ENCODE measurements at regions not wholly inside any gene's neighbourhood (a gene's known extent, or its start where the extent isn't known, plus 50 kb on each side); places are given as distances from the start of the nearest gene placed in this dataset.
"Not testable (repeated sequence)": the region's sequence is repeated elsewhere in the genome, so short reads cannot be mapped to it uniquely, and the experiment has no call there.

DNA sequence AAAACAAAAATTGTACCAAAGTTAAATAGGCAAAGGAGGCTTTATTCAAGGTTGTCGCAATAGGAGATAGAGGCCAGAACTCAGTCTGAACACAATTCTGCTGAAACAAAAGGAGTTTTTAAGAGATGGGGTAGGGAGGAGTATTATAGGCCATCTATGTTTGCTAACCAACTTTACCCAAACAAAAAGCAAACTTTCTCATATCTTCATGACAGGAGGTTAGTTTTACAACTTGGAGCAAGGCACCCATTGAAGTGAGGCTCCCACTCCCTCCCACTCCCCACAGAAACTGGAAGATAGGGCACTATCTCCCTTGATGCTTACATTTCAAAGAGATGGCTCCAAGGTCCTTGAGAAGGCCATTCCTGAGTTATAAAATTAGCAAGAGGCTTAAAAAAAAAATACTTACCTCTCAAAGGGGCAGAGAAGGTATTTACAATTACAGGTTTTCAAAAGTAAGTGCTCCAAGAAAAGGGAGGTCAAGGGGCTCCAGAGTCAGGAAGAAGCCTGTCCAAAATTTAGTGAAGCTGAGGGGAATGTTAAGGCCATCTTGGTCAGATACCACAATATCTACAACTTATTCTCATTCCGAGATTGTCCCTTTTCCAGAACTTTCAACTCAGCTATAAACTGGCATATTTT lies 84.4 kb upstream of the DHRS4 start:
- Histone ChIP-seq H3K36me3 (no peaks in the 10 kb centered on the region), H3K4me1 (no peaks in the 10 kb centered on the region), H3K9me3 (peaks cover 14% of the 10 kb centered on the region), H3K4me3 (no peak overlapping the region), H3K9ac (no peak overlapping the region), H3K4me2 (no peak overlapping the region), H3K27ac (no peak overlapping the region), H3K27me3 (no peaks in the 10 kb centered on the region), H4K20me1 (no peaks in the 10 kb centered on the region)
- no peak for TF ChIP-seq Cebpa-rat (IDR thresholded peaks at IDR 0.05)

DNA sequence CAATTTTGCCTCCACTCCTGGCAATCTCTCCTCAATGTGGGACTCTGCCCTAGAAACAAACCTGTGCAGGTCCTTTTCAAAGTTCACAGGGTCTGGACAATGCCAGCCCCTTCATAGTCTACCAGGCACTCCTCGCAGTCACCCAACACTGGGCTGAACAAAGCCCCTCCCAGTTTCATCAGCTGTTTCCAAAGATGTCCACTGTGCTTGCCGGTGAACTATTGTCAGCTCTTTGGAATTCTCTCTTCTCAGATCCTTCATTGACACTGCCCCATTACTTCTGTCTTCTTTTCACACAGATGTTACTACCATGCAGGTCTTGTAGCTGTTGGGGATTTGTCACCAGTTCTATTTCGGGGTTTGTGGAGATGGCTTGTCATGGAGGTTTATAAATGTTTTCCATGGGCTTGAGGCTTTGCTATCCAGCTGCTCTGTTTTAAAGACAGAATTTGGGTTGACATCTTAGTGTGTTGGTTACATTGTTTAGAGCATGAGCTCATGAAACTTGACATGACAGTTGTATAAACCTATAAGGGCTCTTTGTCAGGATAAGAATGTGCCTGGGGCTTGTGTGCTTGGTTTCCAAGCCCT lies 77.3 kb upstream of the DHRS4 start:
- Histone ChIP-seq H3K4me1 (no peaks in the 10 kb centered on the region), H3K4me2 (no peak overlapping the region), H3K4me3 (no peak overlapping the region), H3K9ac (no peak overlapping the region), H3K36me3 (no peaks in the 10 kb centered on the region), H4K20me1 (no peaks in the 10 kb centered on the region), H3K27me3 (no peaks in the 10 kb centered on the region), H3K27ac (no peak overlapping the region), H3K9me3 (peaks cover 14% of the 10 kb centered on the region)
- TF ChIP-seq Cebpa-rat (IDR thresholded peaks at IDR 0.05) = no peak

GRCh38 chr14:23877111-23877510 lies 76.5 kb upstream of the DHRS4 start:
- H3K4me2 ChIP-seq = no peak overlapping the region
- H3K4me3 ChIP-seq = no peak overlapping the region
- peaks cover 14% of the 10 kb centered on the region for H3K9me3 ChIP-seq
- H4K20me1 ChIP-seq = no peaks in the 10 kb centered on the region
- no peaks in the 10 kb centered on the region for H3K36me3 ChIP-seq
- no peak overlapping the region for H3K9ac ChIP-seq
- no peaks in the 10 kb centered on the region for H3K27me3 ChIP-seq
- no peak for TF ChIP-seq Cebpa-rat (IDR thresholded peaks at IDR 0.05)
- no peak overlapping the region for H3K27ac ChIP-seq
- no peaks in the 10 kb centered on the region for H3K4me1 ChIP-seq

- H3K27me3 ChIP-seq = no peaks in the 10 kb centered on the region
- TF ChIP-seq Cebpa-rat (IDR thresholded peaks at IDR 0.05) = no peak
- peaks cover 14% of the 10 kb centered on the region for H3K9me3 ChIP-seq
- H3K4me3 ChIP-seq = no peak overlapping the region
- H3K4me1 ChIP-seq = no peaks in the 10 kb centered on the region
- H3K9ac ChIP-seq = no peak overlapping the region
- H3K36me3 ChIP-seq = no peaks in the 10 kb centered on the region
- no peak overlapping the region for H3K27ac ChIP-seq
- H3K4me2 ChIP-seq = no peak overlapping the region
- no peaks in the 10 kb centered on the region for H4K20me1 ChIP-seq
Measured at GRCh38 chr14:23877538-23878180, 75.9 kb upstream of the DHRS4 start.

GRCh38 chr14:23881282-23881681 lies 72.3 kb upstream of the DHRS4 start:
- no peak overlapping the region for H3K4me3 ChIP-seq
- no peaks in the 10 kb centered on the region for H3K9me3 ChIP-seq
- H3K4me2 ChIP-seq = no peak overlapping the region
- H3K4me1 ChIP-seq = no peaks in the 10 kb centered on the region
- H3K27me3 ChIP-seq = no peaks in the 10 kb centered on the region
- no peak for TF ChIP-seq Cebpa-rat (IDR thresholded peaks at IDR 0.05)
- no peaks in the 10 kb centered on the region for H4K20me1 ChIP-seq
- H3K9ac ChIP-seq = no peak overlapping the region
- no peaks in the 10 kb centered on the region for H3K36me3 ChIP-seq
- no peak overlapping the region for H3K27ac ChIP-seq

DNA sequence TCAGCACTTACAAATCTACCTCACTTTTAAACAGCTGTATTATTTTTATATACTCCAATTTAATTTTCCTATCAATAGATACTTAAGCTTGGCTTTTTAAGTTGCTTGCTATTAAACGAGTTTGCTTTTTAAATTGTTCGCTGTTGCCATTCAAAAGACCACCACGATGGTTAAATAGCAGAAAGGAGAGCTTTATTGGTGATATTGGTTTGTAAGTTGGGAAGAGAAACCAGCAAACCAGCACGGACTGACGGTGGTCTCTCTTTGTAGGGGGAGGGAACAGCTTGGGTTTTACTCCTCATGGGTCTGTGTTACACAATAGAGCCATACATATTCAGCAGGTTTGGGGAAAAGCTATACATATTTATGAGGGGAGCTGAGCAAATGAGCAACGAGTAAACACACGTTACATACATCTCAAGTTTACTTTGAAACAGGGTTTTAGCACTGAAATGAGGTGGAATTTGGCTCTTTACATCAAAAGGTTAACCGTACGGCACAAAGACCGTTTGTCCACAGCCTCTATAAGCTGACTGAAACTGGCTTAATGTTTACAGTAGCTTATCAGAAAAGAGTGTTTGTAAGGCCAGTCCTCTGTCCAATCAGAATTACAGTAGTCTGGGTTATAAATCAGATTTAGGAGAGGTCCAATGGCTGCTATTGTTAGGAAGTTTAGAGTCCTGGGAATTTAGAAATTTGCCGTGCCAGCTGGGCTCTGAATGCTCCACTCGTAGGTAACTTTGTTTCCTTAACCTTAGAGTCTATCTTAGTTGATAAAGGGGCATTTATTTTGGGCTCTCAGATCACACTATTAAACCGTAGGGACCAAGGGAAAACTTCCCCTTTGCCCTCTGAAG lies 69.7 kb upstream of the DHRS4 start:
- TF ChIP-seq Cebpa-rat (IDR thresholded peaks at IDR 0.05) = no peak

GRCh38 chr14:23884541-23884904 lies 69.0 kb upstream of the DHRS4 start:
- Histone ChIP-seq H3K4me3 (no peak overlapping the region), H3K4me2 (no peak overlapping the region), H3K27me3 (no peaks in the 10 kb centered on the region), H3K27ac (no peak overlapping the region), H3K9ac (no peak overlapping the region), H3K4me1 (no peaks in the 10 kb centered on the region), H3K9me3 (peaks cover 13% of the 10 kb centered on the region), H3K36me3 (no peaks in the 10 kb centered on the region), H4K20me1 (no peaks in the 10 kb centered on the region)
- no peak for TF ChIP-seq Cebpa-rat (IDR thresholded peaks at IDR 0.05)

More for the DNA sequence above, 69.7 kb upstream of the DHRS4 start:
- no peak overlapping the region for H3K4me2 ChIP-seq
- H3K9ac ChIP-seq = no peak overlapping the region
- no peaks in the 10 kb centered on the region for H3K4me1 ChIP-seq
- H4K20me1 ChIP-seq = no peaks in the 10 kb centered on the region
- H3K4me3 ChIP-seq = no peak overlapping the region
- no peak overlapping the region for H3K27ac ChIP-seq
- H3K9me3 ChIP-seq = peaks cover 13% of the 10 kb centered on the region
- H3K36me3 ChIP-seq = no peaks in the 10 kb centered on the region
- H3K27me3 ChIP-seq = no peaks in the 10 kb centered on the region

DNA sequence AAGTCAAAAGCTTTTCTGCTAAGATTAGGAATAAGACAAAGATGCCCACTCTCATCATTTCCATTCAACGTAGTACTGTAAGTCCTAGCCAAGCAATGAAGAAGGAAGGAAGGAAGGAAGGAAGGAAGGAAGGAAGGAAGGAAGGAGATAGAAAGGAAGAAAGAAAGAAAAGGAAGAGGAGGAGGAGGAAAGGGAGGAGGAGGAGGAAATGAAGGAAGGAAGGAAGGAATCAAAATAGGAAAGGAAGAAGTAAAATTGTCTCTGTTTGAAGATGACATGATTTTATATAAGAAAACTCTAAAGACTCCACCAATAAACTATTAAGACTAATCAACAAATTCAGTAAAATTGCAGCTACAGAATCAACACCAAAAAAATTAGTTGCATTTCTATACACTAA lies 66.0 kb upstream of the DHRS4 start:
- H4K20me1 ChIP-seq = no peaks in the 10 kb centered on the region
- H3K4me3 ChIP-seq = no peak overlapping the region
- peaks cover 13% of the 10 kb centered on the region for H3K9me3 ChIP-seq
- H3K9ac ChIP-seq = no peak overlapping the region
- H3K36me3 ChIP-seq = no peaks in the 10 kb centered on the region
- H3K4me2 ChIP-seq = no peak overlapping the region
- TF ChIP-seq Cebpa-rat (IDR thresholded peaks at IDR 0.05) = no peak
- no peak overlapping the region for H3K27ac ChIP-seq
- no peaks in the 10 kb centered on the region for H3K27me3 ChIP-seq
- H3K4me1 ChIP-seq = no peaks in the 10 kb centered on the region

GRCh38 chr14:23891717-23892116 lies 61.9 kb upstream of the DHRS4 start:
- not testable (repeated sequence) for H4K20me1 ChIP-seq, H3K4me3 ChIP-seq, H3K27me3 ChIP-seq, H3K27ac ChIP-seq, H3K9ac ChIP-seq, H3K4me2 ChIP-seq, H3K36me3 ChIP-seq, H3K4me1 ChIP-seq
- H3K9me3 ChIP-seq = peaks cover 13% of the 10 kb centered on the region

- H3K27me3 ChIP-seq, H3K4me2 ChIP-seq, H3K27ac ChIP-seq, H3K9ac ChIP-seq, H3K4me3 ChIP-seq, H3K36me3 ChIP-seq, H4K20me1 ChIP-seq, H3K4me1 ChIP-seq: not testable (repeated sequence)
- H3K9me3 ChIP-seq = peaks cover 12% of the 10 kb centered on the region
Measured at GRCh38 chr14:23892289-23892688, 61.3 kb upstream of the DHRS4 start.

Measured in BLaER1 (cell line).